Ishikawa (cell line): ENCODE measurements at regions not wholly inside any gene's neighbourhood (a gene's known extent, or its start where the extent isn't known, plus 50 kb on each side); places are given as distances from the start of the nearest gene placed in this dataset.

ENCODE experiments used
- EP300 ChIP-seq: IDR thresholded peaks from 2 replicates; pipeline ENCODE4 v1.6.1; 2012; ENCODE audit warnings: borderline replicate concordance
- YY1 ChIP-seq: IDR thresholded peaks from 2 replicates; pipeline ENCODE4 v1.6.1; 2012; ENCODE audit warnings: low read depth

DNA sequence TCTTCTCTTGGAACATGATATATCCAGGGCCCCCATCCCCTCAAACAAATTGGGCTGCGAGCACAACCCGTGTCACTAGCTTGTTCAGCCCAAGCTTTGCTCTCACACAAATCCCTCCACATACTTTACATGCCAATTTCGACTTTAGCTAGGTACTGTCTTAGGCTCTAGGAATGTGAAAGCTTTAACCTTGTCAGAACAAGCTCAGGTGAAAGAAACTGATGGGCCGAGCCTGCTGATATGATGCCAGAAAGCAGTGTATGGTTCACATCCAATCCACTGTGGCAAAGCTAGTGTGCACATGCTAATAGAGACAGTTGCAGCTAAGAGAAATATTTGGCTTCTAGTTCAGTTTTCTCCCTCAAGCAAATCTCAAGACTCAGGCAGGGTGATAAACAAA is 79.5 kb downstream of the TNFSF18 start:
- no peak for TF ChIP-seq EP300
- no peak for TF ChIP-seq YY1
